ENCODE measurements at regions not wholly inside any gene's neighbourhood (a gene's known extent, or its start where the extent isn't known, plus 50 kb on each side); places are given as distances from the start of the nearest gene placed in this dataset.

DNA sequence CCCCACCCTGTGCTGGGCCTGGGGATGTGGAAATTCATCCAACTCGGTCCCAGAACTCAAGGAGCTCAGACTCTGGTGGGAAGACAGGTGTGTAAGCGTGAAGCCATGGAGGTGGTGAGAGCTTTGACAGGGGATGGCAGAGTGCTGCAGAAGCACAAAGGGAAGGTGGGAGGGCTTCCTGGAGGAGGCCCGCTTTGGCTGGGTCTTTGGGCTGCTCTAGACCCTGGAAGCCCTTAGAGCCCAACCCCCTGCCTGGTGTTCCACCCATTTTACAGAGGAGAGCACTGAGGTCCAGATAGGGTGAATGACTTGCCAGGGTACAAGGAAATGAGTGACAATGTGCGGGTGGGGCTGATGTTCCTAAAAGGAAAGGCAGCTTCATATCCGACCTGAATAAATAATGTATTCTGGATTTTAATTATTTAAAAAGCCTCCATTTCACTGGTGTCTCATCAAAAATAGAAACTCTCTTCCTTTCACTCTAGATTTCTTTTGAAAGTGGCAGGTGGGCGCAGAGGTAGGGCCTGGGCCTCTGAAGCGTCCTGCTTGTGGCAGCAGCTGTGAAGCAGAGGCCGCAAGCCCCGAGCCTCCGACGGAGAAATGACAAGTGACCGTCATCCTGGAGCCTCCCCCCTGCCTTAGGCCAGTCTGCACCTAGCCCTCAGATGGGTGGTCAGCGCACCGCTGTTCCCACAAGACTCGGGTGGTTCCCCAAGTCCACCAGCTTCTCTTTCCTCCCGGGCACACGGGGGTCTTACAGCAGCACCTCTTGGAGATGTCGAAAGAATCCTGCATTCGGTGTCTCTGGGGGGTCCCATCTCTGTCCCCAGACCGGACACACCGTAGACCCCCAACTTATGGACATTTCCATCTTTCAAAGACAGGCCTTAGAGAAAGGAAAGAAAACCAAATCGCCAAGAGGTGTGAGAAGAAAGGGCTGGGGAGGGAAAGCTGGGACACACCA is 71.0 kb upstream of the TAF1B start:
- no peak for DNase-seq (ENCODE audit: low read depth)

- DNase-seq (ENCODE audit: low read depth): peak; percentile 32
Measured at GRCh38 chr2:9772999-9773902, 70.0 kb upstream of the TAF1B start.

DNA sequence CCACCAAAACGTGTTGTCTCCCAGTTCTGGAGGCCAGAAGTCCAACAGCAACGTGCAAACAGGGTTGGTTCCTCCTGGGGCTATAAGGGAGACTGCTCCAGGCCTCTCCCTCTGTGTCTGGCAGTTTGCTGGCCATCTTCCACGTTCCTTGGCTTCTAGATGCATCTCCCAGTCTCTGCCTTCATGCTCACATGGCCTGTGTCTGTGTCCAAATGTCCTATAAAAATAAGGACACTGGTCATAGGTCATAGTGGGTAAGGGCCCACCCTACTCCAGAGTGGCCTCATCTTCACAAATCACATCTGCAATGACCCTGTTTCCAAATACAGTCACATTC is 69.4 kb upstream of the TAF1B start:
- no peak for DNase-seq (ENCODE audit: low read depth)

DNA sequence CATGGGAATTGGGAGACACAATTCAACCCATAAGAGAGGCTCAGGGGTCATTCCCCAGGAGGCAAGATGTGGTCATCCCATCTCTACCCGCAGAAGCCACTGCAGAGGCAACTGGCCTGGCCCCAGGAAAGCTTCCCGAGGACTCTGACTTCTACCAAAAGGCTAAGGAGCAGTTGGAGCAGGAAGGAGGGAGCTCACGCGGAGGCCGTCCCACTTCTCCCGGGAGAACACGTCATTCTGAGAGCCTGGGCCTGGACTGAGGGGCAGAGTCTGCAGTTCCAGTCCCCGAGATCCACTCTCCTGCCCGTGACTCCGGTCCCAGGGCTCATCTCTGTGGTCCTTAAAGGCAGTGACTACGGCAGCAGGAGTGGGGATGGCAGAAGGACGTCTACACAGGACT is 69.0 kb upstream of the TAF1B start:
- peak; percentile 31 for DNase-seq (ENCODE audit: low read depth)

DNA sequence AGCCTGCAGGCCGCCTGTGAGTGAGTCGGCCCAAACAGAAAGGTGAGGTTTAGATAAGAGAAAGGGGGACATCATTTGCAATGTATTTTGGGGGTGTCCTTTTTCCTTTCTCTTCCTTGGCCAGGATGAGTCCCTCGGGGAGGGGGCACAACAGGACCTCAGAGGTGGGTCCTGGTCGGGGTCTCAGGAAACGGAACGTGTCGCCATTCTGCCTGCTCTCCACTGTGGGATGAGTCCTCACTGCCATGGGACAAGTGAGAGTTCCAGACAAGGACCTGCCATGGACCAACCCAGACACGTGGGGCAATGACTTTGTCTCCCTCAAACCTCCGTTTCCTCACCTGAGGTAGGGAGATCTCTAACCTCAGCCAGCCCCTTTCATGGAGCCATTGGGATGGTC is 67.9 kb upstream of the TAF1B start:
- no peak for DNase-seq (ENCODE audit: low read depth)

GRCh38 chr2:9775999-9776712 is 67.1 kb upstream of the TAF1B start:
- DNase-seq (ENCODE audit: low read depth): no peak

GRCh38 chr2:9777081-9777480 is 66.2 kb upstream of the TAF1B start:
- DNase-seq (ENCODE audit: low read depth): no peak

DNA sequence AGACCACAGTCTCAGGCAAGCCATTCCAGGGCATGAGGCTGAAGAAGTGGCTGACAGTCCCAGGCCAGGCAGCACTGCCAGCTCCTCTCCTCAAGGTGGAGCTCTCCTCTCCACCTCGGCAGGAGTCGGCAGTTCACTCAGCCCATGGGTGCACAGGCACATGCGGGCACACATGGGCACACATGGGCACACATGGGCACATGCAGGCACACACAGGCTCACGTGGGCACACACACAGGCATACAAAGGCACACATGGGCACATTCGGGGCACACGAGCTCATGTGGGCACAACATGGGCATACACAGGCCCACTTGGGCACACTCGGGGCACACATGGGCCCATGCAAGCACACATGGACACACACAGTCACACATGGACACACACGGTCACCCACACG is 65.3 kb upstream of the TAF1B start:
- DNase-seq (ENCODE audit: low read depth): no peak

DNA sequence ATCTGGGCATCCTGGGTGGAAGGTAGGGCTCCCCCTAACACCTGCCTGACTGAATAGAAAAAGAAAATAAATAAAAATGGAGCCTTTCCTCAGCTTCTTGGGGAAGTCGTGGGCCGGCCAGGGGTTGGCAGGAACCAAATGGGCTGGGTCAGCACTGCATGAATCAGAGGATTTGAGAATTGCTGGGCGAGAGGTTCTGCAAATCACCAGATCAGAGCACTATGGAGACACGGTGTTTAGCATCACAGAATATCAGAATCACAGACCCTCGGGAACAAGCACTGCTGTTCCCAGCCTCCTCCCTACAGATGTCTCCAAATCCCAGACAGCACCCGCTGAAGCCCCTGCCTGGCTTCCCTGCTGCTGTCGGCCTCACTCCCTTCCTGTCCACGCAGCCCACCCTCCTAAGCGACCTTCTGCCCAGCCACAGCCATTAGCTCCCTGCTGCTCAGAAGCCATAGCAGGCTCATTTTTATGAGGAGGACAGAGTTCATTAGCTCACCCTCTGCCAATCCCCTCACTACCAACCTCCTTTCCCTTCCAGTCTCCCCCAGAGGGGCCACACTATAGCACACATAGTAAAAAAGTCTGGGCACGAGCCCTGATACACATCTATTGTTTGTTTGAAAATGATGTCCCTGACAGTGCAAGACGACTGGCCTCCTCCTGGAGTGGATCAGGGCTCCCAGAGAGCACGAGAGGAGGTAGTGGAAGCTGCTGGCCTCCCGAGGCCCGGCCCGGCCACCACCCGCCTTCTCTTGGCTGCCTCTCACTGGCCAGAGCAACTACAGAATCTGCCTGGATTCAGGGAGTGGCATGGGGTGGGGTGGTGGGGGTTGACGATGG is 64.6 kb upstream of the TAF1B start:
- no peak for DNase-seq (ENCODE audit: low read depth)

DNA sequence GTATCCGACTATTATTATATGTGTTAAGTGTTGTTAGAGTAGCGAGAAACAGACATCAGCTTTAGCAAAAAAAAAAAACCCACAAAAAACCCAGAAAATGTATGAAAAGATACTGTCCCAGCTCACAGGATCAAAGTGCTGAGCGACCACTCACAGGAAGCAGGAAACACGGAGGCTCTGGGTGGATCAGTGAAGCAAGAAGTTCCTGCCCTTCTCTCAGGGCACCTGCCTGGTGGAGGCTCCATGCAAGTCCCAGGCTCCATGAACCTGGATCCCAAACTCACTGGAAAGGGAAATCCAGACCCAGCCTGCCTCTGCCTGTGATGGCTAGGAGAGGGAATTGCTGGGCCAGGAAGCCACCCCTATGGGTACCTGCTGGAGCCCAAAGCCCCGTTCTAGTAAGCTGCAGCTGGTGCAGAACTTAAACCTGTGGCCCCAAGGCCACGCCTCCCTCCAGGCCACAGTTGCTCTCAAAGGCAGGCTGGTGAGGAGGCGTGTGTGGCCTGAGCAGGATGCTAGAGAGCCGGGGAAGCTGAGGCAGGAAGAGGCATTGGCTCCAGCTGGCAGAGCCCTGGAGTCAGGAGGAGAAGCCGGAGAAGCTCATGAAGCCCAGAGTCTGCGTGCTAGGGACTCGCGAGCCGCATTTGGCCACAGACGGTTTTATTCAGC is 63.5 kb upstream of the TAF1B start:
- DNase-seq (ENCODE audit: low read depth): no peak

GRCh38 chr2:9780368-9781130 is 62.7 kb upstream of the TAF1B start:
- no peak for DNase-seq (ENCODE audit: low read depth)

- no peak for DNase-seq (ENCODE audit: low read depth)
Measured at GRCh38 chr2:9781252-9781651, 62.0 kb upstream of the TAF1B start.

- no peak for DNase-seq (ENCODE audit: low read depth)
Measured at GRCh38 chr2:9782197-9782719, 61.0 kb upstream of the TAF1B start.

DNA sequence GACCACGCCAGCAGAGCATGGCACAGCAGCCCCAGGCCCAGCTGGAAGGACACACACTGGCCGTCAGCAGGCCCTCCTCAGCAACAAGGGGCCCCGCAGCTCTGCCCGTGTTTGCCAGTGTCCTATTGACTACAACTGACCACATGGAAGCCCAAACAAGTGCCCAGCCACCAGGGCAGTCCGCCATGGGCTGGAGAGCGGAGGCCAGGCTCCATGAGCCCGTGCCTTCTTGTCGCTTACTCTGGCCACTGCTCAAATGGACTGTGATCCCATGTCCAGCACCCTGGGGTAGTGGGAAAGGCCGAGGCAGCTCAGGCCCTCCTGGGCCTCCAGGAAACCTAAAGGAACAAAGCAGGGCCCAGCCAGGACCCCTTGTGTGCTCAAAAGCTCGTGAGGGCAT is 53.9 kb upstream of the TAF1B start:
- DNase-seq (ENCODE audit: low read depth): no peak

DNA sequence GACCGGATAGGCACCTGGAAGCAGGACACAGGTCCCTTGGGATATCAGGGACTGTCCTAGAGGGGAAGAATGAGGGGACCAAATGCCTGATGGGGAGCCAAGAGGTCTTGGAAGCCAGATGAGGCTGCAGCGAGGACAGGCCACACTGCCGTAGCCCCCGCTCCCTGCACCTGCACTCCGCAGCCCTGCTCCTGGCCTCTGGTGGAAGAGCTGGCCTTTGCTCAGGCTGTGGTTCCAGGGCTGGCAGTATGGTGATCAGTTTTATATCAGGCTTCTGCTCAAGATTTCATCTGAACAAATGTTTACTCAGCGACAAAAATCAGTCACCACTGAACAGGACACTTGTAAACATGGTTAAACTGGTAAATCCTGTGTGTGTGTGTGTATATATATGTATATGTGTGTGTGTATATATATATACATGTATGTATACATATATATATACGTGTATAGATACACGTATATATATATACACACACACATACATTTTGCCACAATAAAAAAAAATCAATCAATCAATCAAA is 52.5 kb upstream of the TAF1B start:
- no peak for DNase-seq (ENCODE audit: low read depth)

- no peak for DNase-seq (ENCODE audit: low read depth)
Measured at GRCh38 chr2:9791711-9792110, 51.6 kb upstream of the TAF1B start.

DNA sequence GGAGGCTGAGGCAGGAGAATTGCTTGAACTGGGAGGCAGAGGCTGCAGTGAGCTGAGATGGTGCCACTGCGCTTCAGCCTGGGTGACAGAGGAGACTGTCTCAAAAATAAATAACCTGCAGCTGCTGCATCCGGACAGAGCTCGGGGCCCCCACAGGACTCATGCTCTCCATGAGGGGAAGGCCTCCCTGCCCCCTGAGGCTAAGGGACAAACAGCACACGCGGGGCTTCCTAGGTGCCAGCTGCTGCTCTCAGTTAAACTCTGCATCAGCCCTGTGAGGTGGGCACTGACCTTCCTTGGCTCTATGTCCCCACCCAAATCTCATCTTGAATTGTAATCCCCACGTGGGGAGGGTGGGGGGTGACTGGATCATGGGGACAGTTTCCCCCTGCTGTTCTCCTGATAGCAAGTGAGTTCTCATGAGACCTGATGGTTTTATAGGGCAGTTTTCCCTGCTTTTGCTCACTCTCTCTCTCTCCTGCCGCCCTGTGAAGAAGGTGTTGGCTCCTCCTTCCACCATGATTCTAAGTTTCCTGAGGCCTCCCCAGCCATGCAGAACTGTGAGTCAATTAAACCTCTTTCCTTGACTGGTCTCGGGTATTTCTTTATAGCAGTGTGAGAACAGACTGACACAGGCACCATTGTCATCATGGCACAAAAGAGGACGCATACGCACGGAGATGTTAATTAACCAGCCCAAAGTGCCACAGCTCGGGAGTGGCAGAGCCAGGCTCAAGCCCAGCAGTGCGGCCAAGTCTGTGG is 49.9 kb upstream of the TAF1B start:
- DNase-seq (ENCODE audit: low read depth): no peak

Data from LHCN-M2 (cell line).